ENCODE measurements at regions not wholly inside any gene's neighbourhood (a gene's known extent, or its start where the extent isn't known, plus 50 kb on each side); places are given as distances from the start of the nearest gene placed in this dataset.
"Not testable (repeated sequence)": the region's sequence is repeated elsewhere in the genome, so short reads cannot be mapped to it uniquely, and the experiment has no call there.

DNA sequence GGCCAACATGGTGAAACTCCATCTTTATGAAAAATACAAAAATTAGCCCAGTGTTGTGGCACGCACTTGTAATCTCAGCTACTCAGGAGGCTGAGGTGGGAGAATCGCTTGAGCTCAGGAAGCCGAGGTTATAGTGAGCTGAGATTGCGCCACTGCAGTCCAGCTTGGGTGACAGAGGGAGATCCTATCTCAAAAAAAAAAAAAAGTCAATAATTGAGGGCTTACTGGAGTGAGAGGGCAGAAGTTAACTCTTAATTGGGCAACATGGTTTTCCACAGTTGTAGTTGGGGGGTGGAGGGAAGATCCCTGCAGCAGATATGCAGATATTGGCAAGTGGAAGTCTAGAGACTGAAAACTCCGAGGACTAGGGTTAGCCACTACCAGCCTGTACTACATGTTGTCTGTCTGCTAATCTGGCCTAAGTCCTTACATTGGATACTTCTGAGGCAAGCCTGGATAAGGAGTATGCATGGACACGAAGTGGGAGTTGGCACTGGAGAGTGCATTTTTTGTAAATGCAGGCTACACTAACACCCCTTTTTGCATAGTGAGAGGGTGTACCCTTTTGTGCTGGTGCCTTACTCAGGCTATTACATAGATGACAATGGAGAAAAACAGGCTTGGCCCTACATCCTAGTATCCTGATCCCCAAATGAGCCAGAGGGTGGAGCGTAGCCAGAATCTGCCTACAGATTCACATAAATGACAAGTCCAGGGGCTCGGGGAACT is 89.0 kb upstream of the NIPBL start:
- FAIRE-seq: no peak
- no peak for TF ChIP-seq POLR2A (IDR thresholded peaks at IDR 0.05; ENCODE audit: low read depth, low read length)
- TF ChIP-seq TAF1 (IDR thresholded peaks at IDR 0.05; ENCODE audit: borderline replicate concordance, low read depth, low read length): no peak
- TF ChIP-seq POLR2AphosphoS5 (IDR thresholded peaks at IDR 0.05; ENCODE audit: low read depth, low read length): no peak
- no peak for DNase-seq (ENCODE audit: insufficient read length)

DNA sequence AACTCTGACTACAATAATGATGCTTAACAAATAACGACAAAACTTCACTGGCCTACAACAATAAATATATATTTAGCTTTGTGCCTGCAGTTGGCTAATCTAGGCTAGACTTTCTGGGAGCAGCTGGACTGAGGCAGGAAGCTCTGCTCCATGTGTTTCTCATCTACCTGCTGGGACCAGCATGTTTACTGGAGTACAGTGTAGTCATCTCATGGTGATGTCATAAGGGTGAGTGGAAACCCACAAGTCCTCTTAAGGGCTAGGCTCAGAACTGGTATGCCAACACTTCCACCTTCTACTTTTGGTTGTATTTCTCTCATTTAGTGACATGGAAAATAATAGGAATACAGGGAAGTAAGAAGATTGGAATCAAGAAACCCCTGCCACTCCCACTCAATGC is 85.7 kb upstream of the NIPBL start:
- FAIRE-seq: no peak
- TF ChIP-seq POLR2AphosphoS5 (IDR thresholded peaks at IDR 0.05; ENCODE audit: low read depth, low read length) (no peak), POLR2A (IDR thresholded peaks at IDR 0.05; ENCODE audit: low read depth, low read length) (no peak), TAF1 (IDR thresholded peaks at IDR 0.05; ENCODE audit: borderline replicate concordance, low read depth, low read length) (no peak)
- no peak for DNase-seq (ENCODE audit: insufficient read length)

- FAIRE-seq (no peak), DNase-seq (ENCODE audit: insufficient read length) (no peak)
Measured at GRCh38 chr5:36792560-36793180, 83.9 kb upstream of the NIPBL start.

DNA sequence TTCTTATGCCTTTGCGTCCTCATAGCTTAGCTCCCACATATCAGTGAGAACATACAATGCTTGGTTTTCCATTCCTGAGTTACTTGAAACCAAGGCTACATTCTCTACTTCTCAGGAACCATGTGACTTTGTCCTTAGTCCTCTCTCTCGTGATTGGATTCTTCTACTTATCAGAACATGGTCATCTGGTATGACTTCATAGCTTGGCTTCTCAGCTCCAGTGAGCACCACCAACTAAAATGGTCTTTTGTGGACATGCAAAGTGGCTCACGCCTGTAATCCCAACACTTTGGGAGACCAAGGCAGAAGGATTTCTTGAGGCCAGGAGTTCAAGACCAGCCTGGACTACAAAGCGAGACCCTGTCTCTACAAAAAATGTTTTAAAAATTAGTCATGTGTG is 81.2 kb upstream of the NIPBL start:
- TF ChIP-seq POLR2A (IDR thresholded peaks at IDR 0.05; ENCODE audit: low read depth, low read length) (no peak), POLR2AphosphoS5 (IDR thresholded peaks at IDR 0.05; ENCODE audit: low read depth, low read length) (no peak), TAF1 (IDR thresholded peaks at IDR 0.05; ENCODE audit: borderline replicate concordance, low read depth, low read length) (no peak)
- DNase-seq (ENCODE audit: insufficient read length) (no peak), FAIRE-seq (no peak)

More at GRCh38 chr5:36792560-36793180, 83.9 kb upstream of the NIPBL start:
- TF ChIP-seq POLR2A (IDR thresholded peaks at IDR 0.05; ENCODE audit: low read depth, low read length): no peak
- no peak for TF ChIP-seq TAF1 (IDR thresholded peaks at IDR 0.05; ENCODE audit: borderline replicate concordance, low read depth, low read length)
- TF ChIP-seq POLR2AphosphoS5 (IDR thresholded peaks at IDR 0.05; ENCODE audit: low read depth, low read length): no peak

- DNase-seq (ENCODE audit: insufficient read length): no peak
- no peak for FAIRE-seq
Measured at GRCh38 chr5:36796155-36796554, 80.4 kb upstream of the NIPBL start.

DNA sequence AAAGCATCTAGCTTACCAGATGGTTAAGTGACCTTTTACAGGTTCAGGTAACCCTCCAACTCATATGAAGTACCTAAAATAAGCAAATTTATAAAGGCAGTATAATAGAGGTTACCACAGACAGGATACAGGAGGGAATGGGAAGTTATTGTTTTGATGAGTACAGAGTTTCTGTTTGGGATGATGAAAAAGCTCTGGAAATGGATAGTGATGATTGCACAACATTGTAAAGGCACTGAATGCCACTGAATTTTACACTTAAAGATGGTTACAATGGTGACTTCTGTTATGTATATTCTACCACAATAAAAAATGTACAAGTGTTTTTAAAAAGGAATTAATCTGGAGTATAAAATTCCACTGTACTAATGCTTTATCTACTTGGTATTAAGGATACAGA is 75.0 kb upstream of the NIPBL start:
- DNase-seq (ENCODE audit: insufficient read length): no peak
- TF ChIP-seq POLR2AphosphoS5 (IDR thresholded peaks at IDR 0.05; ENCODE audit: low read depth, low read length) (no peak), POLR2A (IDR thresholded peaks at IDR 0.05; ENCODE audit: low read depth, low read length) (no peak), TAF1 (IDR thresholded peaks at IDR 0.05; ENCODE audit: borderline replicate concordance, low read depth, low read length) (no peak)
- FAIRE-seq: no peak

More at GRCh38 chr5:36796155-36796554, 80.4 kb upstream of the NIPBL start:
- TF ChIP-seq POLR2AphosphoS5 (IDR thresholded peaks at IDR 0.05; ENCODE audit: low read depth, low read length) (no peak), POLR2A (IDR thresholded peaks at IDR 0.05; ENCODE audit: low read depth, low read length) (no peak), TAF1 (IDR thresholded peaks at IDR 0.05; ENCODE audit: borderline replicate concordance, low read depth, low read length) (no peak)

DNA sequence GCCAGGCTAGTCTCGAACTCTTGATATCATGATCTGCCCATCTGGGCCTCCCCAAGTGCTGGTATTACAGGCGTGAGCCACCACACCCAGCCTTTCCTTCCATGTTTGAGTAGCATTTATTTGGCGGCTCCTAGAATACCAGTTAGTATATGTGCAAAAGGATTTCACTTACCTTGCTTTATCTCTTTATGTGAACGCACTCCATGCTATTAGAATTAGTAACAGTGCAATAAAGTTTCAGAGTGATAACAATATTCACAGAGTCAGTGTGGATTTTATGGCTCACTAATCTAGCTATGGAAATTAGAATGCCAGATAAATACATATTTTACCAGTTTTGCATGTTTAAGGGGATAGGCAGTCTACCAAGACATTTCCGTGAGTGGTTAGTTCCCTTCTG is 74.4 kb upstream of the NIPBL start:
- FAIRE-seq (no peak), DNase-seq (ENCODE audit: insufficient read length) (no peak)
- TF ChIP-seq POLR2AphosphoS5 (IDR thresholded peaks at IDR 0.05; ENCODE audit: low read depth, low read length) (no peak), TAF1 (IDR thresholded peaks at IDR 0.05; ENCODE audit: borderline replicate concordance, low read depth, low read length) (no peak), POLR2A (IDR thresholded peaks at IDR 0.05; ENCODE audit: low read depth, low read length) (no peak)

- not testable (repeated sequence) for FAIRE-seq; DNase-seq (ENCODE audit: insufficient read length)
Measured at GRCh38 chr5:36813249-36813648, 63.3 kb upstream of the NIPBL start.

DNA sequence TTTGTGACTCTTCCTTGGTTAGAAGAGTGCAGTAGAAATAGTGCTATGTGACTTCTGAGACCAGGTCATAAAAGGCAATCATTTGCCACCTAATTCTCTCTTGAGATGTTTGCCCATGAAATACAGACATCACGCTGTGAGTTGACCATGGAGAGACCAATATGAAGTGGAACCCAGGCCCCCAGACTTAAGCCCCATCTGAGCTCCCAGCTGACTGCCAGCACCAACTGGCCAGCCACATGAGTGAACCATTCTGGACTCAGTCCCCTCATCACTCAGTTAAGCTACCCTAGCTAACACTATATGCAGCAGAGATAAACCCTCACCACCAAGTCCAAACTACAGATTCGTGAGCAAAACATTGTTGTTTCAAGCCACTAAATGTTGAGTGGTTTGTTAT is 60.7 kb upstream of the NIPBL start:
- no peak for TF ChIP-seq TAF1 (IDR thresholded peaks at IDR 0.05; ENCODE audit: borderline replicate concordance, low read depth, low read length)
- FAIRE-seq (no peak), DNase-seq (ENCODE audit: insufficient read length) (no peak)

DNA sequence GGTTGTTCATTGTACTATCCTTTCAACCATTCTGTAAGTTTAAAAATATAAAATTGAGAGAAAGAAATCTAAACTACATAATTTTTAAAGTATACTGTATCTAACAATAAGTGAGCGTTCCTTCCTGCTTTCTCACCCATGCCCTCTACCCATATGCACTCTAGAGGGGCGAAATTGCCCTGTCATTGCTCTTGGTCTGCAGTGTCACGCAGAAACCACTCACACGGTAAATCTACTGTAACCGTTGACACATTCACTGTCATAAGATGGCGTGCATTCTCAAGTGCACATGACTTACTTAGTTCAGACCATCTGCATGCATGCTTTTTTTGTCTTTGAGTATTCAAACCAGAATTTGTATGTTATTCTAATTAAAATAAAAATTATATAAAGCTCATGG is 55.7 kb upstream of the NIPBL start:
- FAIRE-seq: no peak

DNA sequence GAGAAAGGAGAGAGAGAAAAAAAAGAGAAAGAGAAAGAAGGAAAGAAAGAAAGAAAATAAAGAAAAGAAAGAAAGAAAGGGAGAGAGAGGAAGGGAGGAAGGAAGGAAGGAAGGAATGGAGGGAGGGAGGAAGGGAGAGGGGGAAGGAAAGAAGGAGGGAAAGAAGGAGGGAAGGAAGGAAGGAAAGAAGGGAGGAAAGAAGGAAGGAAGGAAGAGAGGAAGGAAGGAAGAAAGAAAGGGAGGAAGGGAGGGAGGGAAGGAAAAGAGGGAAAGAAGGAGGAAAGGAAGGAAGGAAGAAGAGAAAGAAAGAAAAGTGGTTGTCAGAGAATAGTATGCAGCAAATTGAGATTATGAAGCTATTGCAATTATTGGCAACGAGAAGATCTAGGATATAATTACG is 49.9 kb upstream of the NIPBL start:
- no peak for TF ChIP-seq POLR2AphosphoS5 (IDR thresholded peaks at IDR 0.05; ENCODE audit: low read depth, low read length)
- no peak for TF ChIP-seq POLR2A (IDR thresholded peaks at IDR 0.05; ENCODE audit: low read depth, low read length)
- no peak for TF ChIP-seq TAF1 (IDR thresholded peaks at IDR 0.05; ENCODE audit: borderline replicate concordance, low read depth, low read length)
- FAIRE-seq (no peak), DNase-seq (ENCODE audit: insufficient read length) (no peak)

More for the DNA sequence above, 55.7 kb upstream of the NIPBL start:
- TF ChIP-seq POLR2A (IDR thresholded peaks at IDR 0.05; ENCODE audit: low read depth, low read length): no peak
- TF ChIP-seq TAF1 (IDR thresholded peaks at IDR 0.05; ENCODE audit: borderline replicate concordance, low read depth, low read length): no peak
- no peak for TF ChIP-seq POLR2AphosphoS5 (IDR thresholded peaks at IDR 0.05; ENCODE audit: low read depth, low read length)
- DNase-seq (ENCODE audit: insufficient read length): no peak

All from GM12892 (cell line).